Loucy (cell line): ENCODE measurements at regions not wholly inside any gene's neighbourhood (a gene's known extent, or its start where the extent isn't known, plus 50 kb on each side); places are given as distances from the start of the nearest gene placed in this dataset.

ENCODE experiments used
- EZH2phosphoT487 ChIP-seq: fragments of 200-600 bp; IDR thresholded peaks from 2 replicates; pipeline ENCODE4 v1.6.1; 2018; ENCODE audit warnings: antibody characterized with exemption, mild to moderate bottlenecking, moderate library complexity, borderline replicate concordance
- TF ChIP-seq, protein P1 (sequence below): fragments of 200-600 bp; sonication (generic); conservative IDR thresholded peaks from 2 replicates; pipeline ENCODE4 v1.5.1; 2014; ENCODE audit warnings: mild to moderate bottlenecking, antibody characterized with exemption, low read length

DNA sequence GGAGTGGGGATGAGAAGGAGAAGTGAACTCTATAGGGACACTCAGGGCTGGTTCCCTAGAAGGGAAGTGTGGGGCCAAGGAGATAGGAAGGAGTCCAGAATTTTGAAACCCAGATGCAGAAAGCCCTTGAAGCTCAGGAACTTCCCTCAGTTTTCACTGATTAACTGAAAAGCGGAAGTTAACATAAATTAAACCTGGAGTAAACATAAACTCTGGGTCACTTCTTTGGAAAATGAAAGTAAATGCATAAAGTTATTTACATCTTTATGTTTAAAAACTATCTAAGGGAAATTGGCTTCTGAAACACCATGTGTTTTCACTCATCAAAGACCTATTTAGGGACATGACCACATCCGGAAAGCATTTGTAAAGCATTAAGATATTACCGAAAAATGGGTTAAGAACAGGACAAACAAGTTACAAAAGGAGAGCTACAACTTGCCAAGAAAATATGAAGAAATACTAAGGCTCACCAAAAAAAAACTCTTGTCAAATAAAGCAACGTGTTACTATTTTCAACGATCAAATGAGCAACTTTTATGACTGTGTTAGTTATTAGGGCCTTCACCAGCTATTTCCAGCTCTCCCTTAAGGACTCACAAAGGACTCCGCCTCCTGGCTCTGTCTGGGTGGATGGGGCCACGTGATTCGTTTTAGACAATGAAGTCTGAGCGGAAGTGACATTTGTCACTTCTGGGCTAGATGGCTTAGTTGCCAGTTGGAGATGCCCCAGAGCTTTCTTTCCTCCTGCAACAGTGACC, 439.1 kb upstream of the ZNF507 start:
- TF ChIP-seq, protein P1, sequence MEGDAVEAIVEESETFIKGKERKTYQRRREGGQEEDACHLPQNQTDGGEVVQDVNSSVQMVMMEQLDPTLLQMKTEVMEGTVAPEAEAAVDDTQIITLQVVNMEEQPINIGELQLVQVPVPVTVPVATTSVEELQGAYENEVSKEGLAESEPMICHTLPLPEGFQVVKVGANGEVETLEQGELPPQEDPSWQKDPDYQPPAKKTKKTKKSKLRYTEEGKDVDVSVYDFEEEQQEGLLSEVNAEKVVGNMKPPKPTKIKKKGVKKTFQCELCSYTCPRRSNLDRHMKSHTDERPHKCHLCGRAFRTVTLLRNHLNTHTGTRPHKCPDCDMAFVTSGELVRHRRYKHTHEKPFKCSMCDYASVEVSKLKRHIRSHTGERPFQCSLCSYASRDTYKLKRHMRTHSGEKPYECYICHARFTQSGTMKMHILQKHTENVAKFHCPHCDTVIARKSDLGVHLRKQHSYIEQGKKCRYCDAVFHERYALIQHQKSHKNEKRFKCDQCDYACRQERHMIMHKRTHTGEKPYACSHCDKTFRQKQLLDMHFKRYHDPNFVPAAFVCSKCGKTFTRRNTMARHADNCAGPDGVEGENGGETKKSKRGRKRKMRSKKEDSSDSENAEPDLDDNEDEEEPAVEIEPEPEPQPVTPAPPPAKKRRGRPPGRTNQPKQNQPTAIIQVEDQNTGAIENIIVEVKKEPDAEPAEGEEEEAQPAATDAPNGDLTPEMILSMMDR = no peak
- no peak for TF ChIP-seq EZH2phosphoT487
